ENCODE measurements at regions not wholly inside any gene's neighbourhood (a gene's known extent, or its start where the extent isn't known, plus 50 kb on each side); places are given as distances from the start of the nearest gene placed in this dataset.

GRCh38 chr7:94054130-94054529 lies 50.0 kb upstream of the BET1 start:
- DNase-seq (ENCODE audit: extremely low read depth, low read depth, low spot score), result no peak

GRCh38 chr7:94055963-94056362 lies 51.8 kb upstream of the BET1 start:
- DNase-seq (ENCODE audit: extremely low read depth, low read depth, low spot score), result no peak

- no peak for DNase-seq (ENCODE audit: extremely low read depth, low read depth, low spot score)
Measured at GRCh38 chr7:94056796-94057207, 52.6 kb upstream of the BET1 start.

- no peak for DNase-seq (ENCODE audit: extremely low read depth, low read depth, low spot score)
Measured at GRCh38 chr7:94057955-94058354, 53.8 kb upstream of the BET1 start.

GRCh38 chr7:94059746-94060145 lies 55.6 kb upstream of the BET1 start:
- no peak for DNase-seq (ENCODE audit: extremely low read depth, low read depth, low spot score)

GRCh38 chr7:94060752-94061151 lies 56.6 kb upstream of the BET1 start:
- no peak for DNase-seq (ENCODE audit: extremely low read depth, low read depth, low spot score)

GRCh38 chr7:94061326-94061725 lies 57.2 kb upstream of the BET1 start:
- DNase-seq (ENCODE audit: extremely low read depth, low read depth, low spot score), result no peak

GRCh38 chr7:94062372-94062771 lies 58.2 kb upstream of the BET1 start:
- no peak for DNase-seq (ENCODE audit: extremely low read depth, low read depth, low spot score)

- DNase-seq (ENCODE audit: extremely low read depth, low read depth, low spot score), result peak; percentile 50
Measured at GRCh38 chr7:94064541-94065191, 60.5 kb upstream of the BET1 start.

- no peak for DNase-seq (ENCODE audit: extremely low read depth, low read depth, low spot score)
Measured at GRCh38 chr7:94067047-94067446, 62.9 kb upstream of the BET1 start.

- no peak for DNase-seq (ENCODE audit: extremely low read depth, low read depth, low spot score)
Measured at GRCh38 chr7:94067506-94067905, 63.4 kb upstream of the BET1 start.

- DNase-seq (ENCODE audit: extremely low read depth, low read depth, low spot score), result no peak
Measured at GRCh38 chr7:94069162-94069739, 65.1 kb upstream of the BET1 start.

GRCh38 chr7:94080551-94080950 lies 76.4 kb upstream of the BET1 start:
- no peak for DNase-seq (ENCODE audit: extremely low read depth, low read depth, low spot score)

- DNase-seq (ENCODE audit: extremely low read depth, low read depth, low spot score), result no peak
Measured at GRCh38 chr7:94082126-94082525, 78.0 kb upstream of the BET1 start.

GRCh38 chr7:94087664-94088352 lies 83.7 kb upstream of the BET1 start:
- peak; percentile 56 for DNase-seq (ENCODE audit: extremely low read depth, low read depth, low spot score)

- DNase-seq (ENCODE audit: extremely low read depth, low read depth, low spot score), result no peak
Measured at GRCh38 chr7:94088560-94088959, 84.4 kb upstream of the BET1 start.

GRCh38 chr7:94089806-94090205 lies 85.7 kb upstream of the BET1 start:
- no peak for DNase-seq (ENCODE audit: extremely low read depth, low read depth, low spot score)

GRCh38 chr7:94092980-94093379 lies 88.8 kb upstream of the BET1 start:
- no peak for DNase-seq (ENCODE audit: extremely low read depth, low read depth, low spot score)

GRCh38 chr7:94094298-94094697 lies 90.1 kb upstream of the BET1 start:
- no peak for DNase-seq (ENCODE audit: extremely low read depth, low read depth, low spot score)

- no peak for DNase-seq (ENCODE audit: extremely low read depth, low read depth, low spot score)
Measured at GRCh38 chr7:94095316-94096009, 91.3 kb upstream of the BET1 start.

- DNase-seq (ENCODE audit: extremely low read depth, low read depth, low spot score), result no peak
Measured at GRCh38 chr7:94099679-94100078, 95.5 kb upstream of the BET1 start.

Measured in glomerular endothelial cell (primary cell).